Cardiac fibroblast (primary cell): ENCODE measurements at regions not wholly inside any gene's neighbourhood (a gene's known extent, or its start where the extent isn't known, plus 50 kb on each side); places are given as distances from the start of the nearest gene placed in this dataset.

Experiments
- DNase-seq, 2 donors: peaks; one replicate each; pipeline versions ENCODE4 v3.0.0 to v3.0.0-alpha.2; 2010; ENCODE audit warnings: low read depth in 2 of 2
- H3K4me3 ChIP-seq, 2 donors: replicated peaks in 1 of 2; 1 replicate in 1 of 2; 2 replicates in 1 of 2; pipeline ENCODE4 v1.5.1; 2011; ENCODE audit warnings: low read depth in 2 of 2, low read length in 2 of 2, mild to moderate bottlenecking in 2 of 2, moderate library complexity in 1 of 2
- CTCF ChIP-seq: IDR thresholded peaks from one replicate; pipeline ENCODE4 v1.5.1; 2011; ENCODE audit warnings: low read depth, mild to moderate bottlenecking, low read length, inconsistent platforms

DNA sequence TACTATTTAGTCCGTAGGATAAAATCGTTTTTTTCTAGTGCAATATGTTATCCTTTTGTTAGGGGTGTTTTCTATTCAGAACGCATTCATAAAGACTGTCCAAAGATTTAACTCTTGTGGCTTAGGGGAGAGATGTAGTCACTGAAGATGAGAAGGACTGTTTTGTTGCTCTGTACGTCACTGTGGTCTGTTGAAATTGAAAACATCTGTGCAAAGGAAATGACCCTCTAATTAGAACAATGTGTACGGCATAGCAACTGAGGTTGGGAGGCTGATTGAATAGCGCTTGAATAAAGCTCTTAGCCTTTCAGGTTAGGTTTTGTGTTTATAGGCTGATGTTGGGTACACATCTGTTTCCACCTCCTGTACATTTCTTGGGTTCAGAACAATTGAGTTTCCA lies 453.4 kb upstream of the AKR1E2 start:
- TF ChIP-seq CTCF = no peak
- DNase-seq = peak; percentile 98 to 100
- H3K4me3 ChIP-seq = no peak overlapping the region

- no peak overlapping the region for H3K4me3 ChIP-seq
- DNase-seq = no peak
- TF ChIP-seq CTCF = no peak
Measured at GRCh38 chr10:4371691-4372295, 454.2 kb upstream of the AKR1E2 start.

DNA sequence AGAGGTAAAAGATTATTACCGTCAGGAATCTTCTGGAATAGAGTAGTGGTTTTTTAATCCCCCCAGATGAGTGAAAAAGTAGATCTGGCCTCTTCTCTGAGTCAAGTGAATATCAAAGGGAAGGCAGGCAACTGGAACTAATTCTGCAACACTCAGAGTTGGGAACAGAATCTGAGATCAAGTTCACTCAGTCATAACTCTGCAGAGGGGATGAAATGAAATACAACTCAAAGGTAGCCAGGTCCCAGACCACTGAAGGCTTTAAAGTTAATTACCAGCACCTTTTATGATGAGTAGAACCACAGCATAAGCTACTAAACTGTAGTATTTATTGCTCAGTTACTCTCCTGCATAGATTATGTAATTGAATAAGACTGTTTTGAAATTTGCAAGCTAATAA lies 455.6 kb upstream of the AKR1E2 start:
- no peak for TF ChIP-seq CTCF
- DNase-seq = no peak
- H3K4me3 ChIP-seq = no peak overlapping the region

DNA sequence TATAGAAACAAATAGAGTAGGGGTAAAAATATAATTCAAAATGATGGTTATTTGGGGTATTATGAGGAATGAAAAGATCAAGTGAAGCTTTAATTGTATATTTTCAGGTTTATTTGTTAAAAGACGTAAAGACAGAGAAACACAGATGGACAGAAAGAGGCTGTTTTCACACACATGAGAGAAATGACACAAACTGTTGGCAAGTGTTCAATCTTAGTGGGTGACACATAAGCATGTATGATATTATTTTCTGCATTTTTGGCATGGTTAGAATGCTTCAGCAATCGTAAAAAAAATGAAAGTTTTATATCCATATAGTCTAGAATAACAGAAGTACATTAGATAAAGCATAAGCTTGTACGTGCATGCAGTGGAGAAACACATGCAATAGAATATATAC lies 464.4 kb upstream of the AKR1E2 start:
- TF ChIP-seq CTCF = no peak
- peak in 1 of 2 donors; percentile 44 for DNase-seq
- no peak overlapping the region for H3K4me3 ChIP-seq

DNA sequence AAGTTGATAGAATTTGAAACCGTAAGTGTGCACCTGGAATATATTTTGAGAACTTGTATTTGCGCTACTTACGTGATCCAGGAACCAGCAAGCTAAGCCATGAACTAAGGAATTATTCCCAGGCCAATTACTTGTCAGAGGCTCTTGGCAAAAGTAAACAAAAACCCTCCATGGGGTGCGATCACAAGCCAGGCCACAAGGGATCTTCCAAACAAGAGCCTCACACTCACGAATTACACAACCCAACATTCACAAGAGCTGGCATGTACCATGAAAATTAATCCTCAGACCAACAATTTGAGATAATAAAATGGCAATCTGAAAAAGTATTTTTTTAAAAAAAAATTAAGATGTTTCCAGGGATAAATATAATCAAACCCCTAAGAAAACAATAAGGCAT lies 467.0 kb upstream of the AKR1E2 start:
- peak; percentile 3 for TF ChIP-seq CTCF
- peak; percentile 72 to 77 for DNase-seq
- no peak overlapping the region for H3K4me3 ChIP-seq

DNA sequence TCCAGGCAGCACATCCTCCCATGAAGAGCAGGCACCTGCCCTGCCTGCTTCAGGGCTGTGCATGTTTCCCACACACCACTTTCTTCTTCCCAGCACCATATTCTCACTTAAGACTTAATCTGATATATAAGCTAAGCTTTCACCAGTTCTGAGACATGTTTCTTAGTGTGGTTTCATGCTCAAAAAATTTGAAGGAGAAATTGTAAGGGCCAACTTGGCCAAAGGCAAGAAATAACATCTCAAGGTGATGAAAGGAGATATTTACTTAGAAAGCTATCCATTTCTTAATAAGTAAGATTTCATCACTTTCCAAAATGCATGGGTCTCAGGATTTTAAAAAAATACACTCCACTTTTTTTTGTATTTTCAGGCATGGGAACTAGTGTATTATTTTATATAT lies 468.1 kb upstream of the AKR1E2 start:
- DNase-seq = peak in 1 of 2 donors; percentile 39

More for the DNA sequence above, 468.1 kb upstream of the AKR1E2 start:
- no peak for TF ChIP-seq CTCF
- H3K4me3 ChIP-seq = no peak overlapping the region
